Panc1 (cell line): ENCODE measurements at regions not wholly inside any gene's neighbourhood (a gene's known extent, or its start where the extent isn't known, plus 50 kb on each side); places are given as distances from the start of the nearest gene placed in this dataset.

Source experiments
- ATAC-seq: fragments of 200-7000 bp; cut with Tn5 transposase; 2 replicates; pipeline ENCODE4 v1.9.1; 2020; ENCODE audit warnings: mild to moderate bottlenecking, moderate library complexity
- BruUV-seq: library from RNA; stranded (reverse); fragments of 400-500 nt; replicated peaks from 2 replicates; lab custom pipeline; 2021; lab: Mats Ljungman, UMichigan
- CTCF ChIA-PET: fragments of 300-600 bp; sonication (Branson Sonifier 250); formaldehyde crosslinking; loops from one replicate; lab custom pipeline; 2022; ENCODE audit warnings: antibody characterized with exemption; lab: Charles Lee
- POLR2A ChIA-PET: fragments of 300-600 bp; sonication (Branson Sonifier 250); formaldehyde crosslinking; loops from one replicate; lab custom pipeline; 2022; ENCODE audit warnings: antibody characterized with exemption; lab: Charles Lee
- DNase-seq: peaks from one replicate; pipeline ENCODE4 v3.0.0-alpha.2; 2010; ENCODE audit warnings: low read depth, low spot score
- H3K27ac ChIP-seq: 2 replicates; pipeline ENCODE4 v1.5.1; 2011; ENCODE audit warnings: mild to moderate bottlenecking, low read length, inconsistent platforms
- H3K27me3 ChIP-seq: fragments of 200-500 bp; sonication (Bioruptor generic); 2 replicates; pipeline ENCODE4 v1.6.0; 2014; ENCODE audit warnings: low read length, inconsistent platforms; ENCODE audit not compliant: control insufficient read depth, insufficient read depth
- H3K36me3 ChIP-seq: fragments of 200-500 bp; sonication (Bioruptor generic); 2 replicates; pipeline ENCODE4 v1.5.1; 2014; ENCODE audit warnings: inconsistent platforms, mild to moderate bottlenecking, low read length, moderate library complexity; ENCODE audit not compliant: control insufficient read depth, insufficient read depth
- H3K4me1 ChIP-seq: 2 replicates; pipeline ENCODE4 v1.5.1; 2011; ENCODE audit warnings: inconsistent platforms, mild to moderate bottlenecking, low read length, moderate library complexity; ENCODE audit not compliant: control insufficient read depth, insufficient read depth
- H3K4me3 ChIP-seq, 2 experiments: 2 replicates each; pipeline ENCODE4 v1.5.1; 2011 to 2012; ENCODE audit warnings: low read depth in 2 of 2, low read length in 2 of 2, mild to moderate bottlenecking in 2 of 2, inconsistent platforms in 1 of 2, moderate library complexity in 1 of 2
- H3K9me3 ChIP-seq: fragments of 200-500 bp; sonication (Bioruptor generic); 2 replicates; pipeline ENCODE4 v1.5.1; 2014; ENCODE audit warnings: low read depth, mild to moderate bottlenecking, inconsistent platforms, low read length, moderate library complexity; ENCODE audit not compliant: control insufficient read depth, insufficient read depth
- POLR2AphosphoS5 ChIP-seq: IDR thresholded peaks from 2 replicates; pipeline ENCODE4 v1.6.1; 2012; ENCODE audit warnings: mild to moderate bottlenecking, low read depth, low read length, moderate library complexity
- REST ChIP-seq, 2 experiments: IDR thresholded peaks; 2 replicates each; pipeline ENCODE4 v1.6.1; 2011 to 2012; ENCODE audit warnings: low read depth in 2 of 2, control low read depth in 1 of 2, low read length in 1 of 2, mild to moderate bottlenecking in 1 of 2, moderate library complexity in 1 of 2; ENCODE audit not compliant: insufficient read depth in 1 of 2
- SIN3A ChIP-seq: IDR thresholded peaks from 2 replicates; pipeline ENCODE4 v1.6.1; 2012; ENCODE audit warnings: low read depth, mild to moderate bottlenecking, low read length, moderate library complexity, borderline replicate concordance; ENCODE audit not compliant: insufficient read depth
- TCF7L2 ChIP-seq: IDR thresholded peaks from 2 replicates; pipeline ENCODE4 v1.6.1; 2011; ENCODE audit warnings: mild to moderate bottlenecking, low read depth, low read length, inconsistent platforms
- in situ Hi-C: cut with HindIII; loops from 2 replicates; pipeline ENCODE4 v1.10.0; 2016; ENCODE audit warnings: low sequenced_read_pairs, low pct_unique_long_range_greater_than_20kb
- intact Hi-C: fragments of 100-400 bp; cut with micrococcal nuclease; formaldehyde crosslinking; loops from one replicate; pipeline ENCODE4 v1.10.0; 2022; ENCODE audit not compliant: unreplicated experiment
- TF ChIP-seq, protein P1 (sequence below): fragments of 450-650 bp; IDR thresholded peaks from 2 replicates; pipeline ENCODE4 v1.5.1; 2017; ENCODE audit warnings: mild to moderate bottlenecking

GRCh38 chr3:21913791-21914190 lies 162.8 kb upstream of the ZNF385D start:
- ChIA-PET POLR2A (no interaction called here), CTCF (no interaction called here)
- BruUV-seq, result no TSS peak
- Histone ChIP-seq H3K4me3 (no peak overlapping the region), H3K27ac (no peak overlapping the region), H3K36me3 (no peaks in the 10 kb centered on the region), H3K27me3 (no peaks in the 10 kb centered on the region), H3K4me1 (no peaks in the 10 kb centered on the region), H3K9me3 (no peaks in the 10 kb centered on the region)
- ATAC-seq (no peak), DNase-seq (no peak)
- in situ Hi-C loops (no loop called here), intact Hi-C loops (no loop called here)
- TF ChIP-seq TCF7L2, result no peak
- TF ChIP-seq REST (IDR thresholded peaks at IDR 0.05; ENCODE audit: insufficient read depth in 1 of 2, low read depth in 2 of 2, low read length in 1 of 2), result no peak
- TF ChIP-seq POLR2AphosphoS5, result no peak
- TF ChIP-seq, protein P1, sequence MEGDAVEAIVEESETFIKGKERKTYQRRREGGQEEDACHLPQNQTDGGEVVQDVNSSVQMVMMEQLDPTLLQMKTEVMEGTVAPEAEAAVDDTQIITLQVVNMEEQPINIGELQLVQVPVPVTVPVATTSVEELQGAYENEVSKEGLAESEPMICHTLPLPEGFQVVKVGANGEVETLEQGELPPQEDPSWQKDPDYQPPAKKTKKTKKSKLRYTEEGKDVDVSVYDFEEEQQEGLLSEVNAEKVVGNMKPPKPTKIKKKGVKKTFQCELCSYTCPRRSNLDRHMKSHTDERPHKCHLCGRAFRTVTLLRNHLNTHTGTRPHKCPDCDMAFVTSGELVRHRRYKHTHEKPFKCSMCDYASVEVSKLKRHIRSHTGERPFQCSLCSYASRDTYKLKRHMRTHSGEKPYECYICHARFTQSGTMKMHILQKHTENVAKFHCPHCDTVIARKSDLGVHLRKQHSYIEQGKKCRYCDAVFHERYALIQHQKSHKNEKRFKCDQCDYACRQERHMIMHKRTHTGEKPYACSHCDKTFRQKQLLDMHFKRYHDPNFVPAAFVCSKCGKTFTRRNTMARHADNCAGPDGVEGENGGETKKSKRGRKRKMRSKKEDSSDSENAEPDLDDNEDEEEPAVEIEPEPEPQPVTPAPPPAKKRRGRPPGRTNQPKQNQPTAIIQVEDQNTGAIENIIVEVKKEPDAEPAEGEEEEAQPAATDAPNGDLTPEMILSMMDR, result no peak
- no peak for TF ChIP-seq SIN3A

- in situ Hi-C loops, result no loop called here
- intact Hi-C loops, result no loop called here
- no TSS peak for BruUV-seq
Measured at GRCh38 chr3:21914451-21914850, 163.4 kb upstream of the ZNF385D start.

DNA sequence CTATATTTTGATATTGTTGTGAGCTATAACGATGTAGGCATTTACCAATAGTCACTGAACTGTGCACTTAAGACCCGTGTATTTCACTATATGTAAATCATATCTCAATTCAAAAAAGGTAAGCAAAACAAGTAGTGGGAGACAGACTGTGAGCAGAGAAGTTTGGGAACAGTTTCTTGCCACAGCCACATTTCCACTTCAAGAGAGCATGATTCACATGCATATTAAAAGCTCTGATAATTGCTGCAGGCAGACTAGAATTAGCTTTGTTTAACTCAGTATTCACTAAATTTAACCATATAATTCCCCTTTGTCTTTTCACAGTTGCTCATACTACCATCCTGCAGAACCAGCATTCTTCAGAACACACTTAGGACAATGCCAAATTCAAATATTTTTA lies 168.4 kb upstream of the ZNF385D start:
- POLR2A ChIA-PET, result no interaction called here
- BruUV-seq, result no TSS peak
- Histone ChIP-seq H3K27me3 (no peaks in the 10 kb centered on the region), H3K4me1 (no peaks in the 10 kb centered on the region), H3K27ac (no peak overlapping the region), H3K36me3 (no peaks in the 10 kb centered on the region), H3K4me3 (no peak overlapping the region), H3K9me3 (no peaks in the 10 kb centered on the region)
- DNase-seq (no peak), ATAC-seq (no peak)
- intact Hi-C loops, result no loop called here
- CTCF ChIA-PET, result no interaction called here
- in situ Hi-C loops, result no loop called here
- TF ChIP-seq, protein P1, result no peak
- TF ChIP-seq REST (IDR thresholded peaks at IDR 0.05; ENCODE audit: insufficient read depth in 1 of 2, low read depth in 2 of 2, low read length in 1 of 2) (no peak), SIN3A (no peak), TCF7L2 (no peak), POLR2AphosphoS5 (no peak)

More at GRCh38 chr3:21914451-21914850, 163.4 kb upstream of the ZNF385D start:
- no peak overlapping the region for H3K27ac ChIP-seq
- no peak for ATAC-seq
- no peaks in the 10 kb centered on the region for H3K4me1 ChIP-seq
- no peak overlapping the region for H3K4me3 ChIP-seq
- DNase-seq, result no peak
- ChIA-PET POLR2A (no interaction called here), CTCF (no interaction called here)
- H3K9me3 ChIP-seq, result no peaks in the 10 kb centered on the region
- no peaks in the 10 kb centered on the region for H3K36me3 ChIP-seq
- H3K27me3 ChIP-seq, result no peaks in the 10 kb centered on the region
- TF ChIP-seq SIN3A (no peak), TCF7L2 (no peak)
